Right lung (tissue), 2 donors: ENCODE measurements at regions not wholly inside any gene's neighbourhood (a gene's known extent, or its start where the extent isn't known, plus 50 kb on each side); places are given as distances from the start of the nearest gene placed in this dataset.

ENCODE experiments used
- DNase-seq, 2 donors: peaks; one replicate each; pipeline ENCODE4 v3.0.0-alpha.2; 2013

GRCh38 chr15:72833561-72833960 lies 50.0 kb upstream of the ADPGK start:
- DNase-seq = no peak
